ENCODE measurements at regions not wholly inside any gene's neighbourhood (a gene's known extent, or its start where the extent isn't known, plus 50 kb on each side); places are given as distances from the start of the nearest gene placed in this dataset.
"Not testable (repeated sequence)": the region's sequence is repeated elsewhere in the genome, so short reads cannot be mapped to it uniquely, and the experiment has no call there.

DNA sequence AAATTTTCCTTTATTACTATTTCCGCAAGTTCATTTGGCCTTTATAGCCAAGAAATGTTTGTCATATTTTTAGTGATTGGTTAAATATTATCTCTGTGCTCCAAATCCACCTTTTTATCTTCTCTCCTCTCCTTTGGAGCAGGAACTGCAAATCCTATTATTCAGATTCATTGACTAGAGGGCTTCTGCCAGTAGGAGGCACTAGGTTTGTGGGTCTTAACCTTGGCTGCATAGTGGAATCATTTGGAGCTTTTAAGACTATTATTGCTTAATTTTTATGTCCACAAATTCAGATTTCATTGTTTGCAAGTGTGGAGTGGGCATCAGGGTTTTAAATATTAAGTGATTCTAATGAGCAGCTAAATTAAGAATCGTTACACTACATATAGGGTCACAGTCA, 75.3 kb upstream of the SYT10 start:
- H3K27ac Mint-ChIP-seq: no peak overlapping the region

DNA sequence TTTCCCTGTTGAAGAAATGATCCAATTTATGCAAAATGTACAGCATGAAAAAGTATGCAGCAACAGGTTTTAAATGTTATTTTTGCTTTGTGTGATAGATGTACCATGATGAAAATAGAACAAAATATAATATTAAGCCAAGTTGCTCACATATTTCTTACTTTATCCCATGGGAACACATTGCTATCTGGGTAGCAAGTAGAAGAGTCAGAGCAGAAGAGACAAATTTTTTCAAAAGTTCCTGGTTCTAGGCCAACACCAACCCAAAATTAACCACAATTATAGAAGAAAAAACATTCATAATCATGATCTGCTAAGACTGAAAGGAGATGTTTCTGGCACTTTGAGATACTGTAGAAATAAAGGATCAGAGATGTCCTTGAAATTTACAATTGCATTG, 79.9 kb upstream of the SYT10 start:
- Mint-ChIP-seq H3K27ac (no peak overlapping the region), H3K4me3 (no peak overlapping the region), H3K9me3 (no peaks in the 10 kb centered on the region), H3K36me3 (ENCODE audit: low read depth) (no peaks in the 10 kb centered on the region), H3K27me3 (no peaks in the 10 kb centered on the region), H3K4me1 (no peaks in the 10 kb centered on the region)
- no peak for DNase-seq
- no peak for ATAC-seq

More for the DNA sequence above, 75.3 kb upstream of the SYT10 start:
- Mint-ChIP-seq H3K9me3 (no peaks in the 10 kb centered on the region), H3K4me1 (no peaks in the 10 kb centered on the region), H3K27me3 (no peaks in the 10 kb centered on the region), H3K4me3 (no peak overlapping the region), H3K36me3 (ENCODE audit: low read depth) (no peaks in the 10 kb centered on the region)
- ATAC-seq: no peak
- no peak for DNase-seq

DNA sequence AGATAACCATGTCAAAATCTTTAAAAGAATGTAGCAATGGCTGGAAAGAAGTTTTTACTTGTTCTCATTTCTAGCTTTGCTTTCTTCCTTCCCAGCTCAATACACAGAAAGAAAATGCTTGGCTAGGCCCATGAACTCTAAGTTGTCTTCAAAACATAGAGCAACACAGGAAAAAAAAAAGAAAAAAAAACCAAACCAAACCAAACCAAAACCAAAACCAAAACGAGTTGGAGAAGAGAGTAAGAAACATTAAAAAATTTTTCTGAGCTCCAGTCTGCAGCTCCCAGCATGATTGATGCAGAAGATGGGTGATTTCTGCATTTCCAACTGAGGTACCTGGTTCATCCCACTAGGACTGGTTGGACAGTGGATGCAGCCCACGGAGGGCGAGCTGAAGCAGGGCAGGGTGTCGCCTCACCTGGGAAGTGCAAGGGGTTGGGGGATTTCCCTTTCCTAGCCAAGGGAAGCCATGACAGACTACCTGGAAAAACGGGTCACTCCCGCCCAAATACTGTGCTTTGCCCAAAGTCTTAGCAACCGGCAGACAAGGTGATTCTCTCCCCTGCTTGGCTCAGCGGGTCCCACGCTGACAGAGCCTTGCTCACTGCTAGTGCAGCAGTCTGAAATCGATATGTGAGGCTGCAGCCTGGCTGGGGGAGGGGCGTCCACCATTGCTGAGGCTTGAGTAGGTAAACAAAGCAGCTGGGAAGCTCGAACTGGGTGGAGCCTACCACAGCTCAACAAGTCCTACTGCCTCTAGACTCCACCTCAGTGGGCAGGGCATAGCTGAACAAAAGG, 81.1 kb upstream of the SYT10 start:
- H3K4me1 Mint-ChIP-seq; H3K9me3 Mint-ChIP-seq; H3K36me3 Mint-ChIP-seq (ENCODE audit: low read depth); H3K27me3 Mint-ChIP-seq; ATAC-seq; H3K4me3 Mint-ChIP-seq; DNase-seq; H3K27ac Mint-ChIP-seq: not testable (repeated sequence)

DNA sequence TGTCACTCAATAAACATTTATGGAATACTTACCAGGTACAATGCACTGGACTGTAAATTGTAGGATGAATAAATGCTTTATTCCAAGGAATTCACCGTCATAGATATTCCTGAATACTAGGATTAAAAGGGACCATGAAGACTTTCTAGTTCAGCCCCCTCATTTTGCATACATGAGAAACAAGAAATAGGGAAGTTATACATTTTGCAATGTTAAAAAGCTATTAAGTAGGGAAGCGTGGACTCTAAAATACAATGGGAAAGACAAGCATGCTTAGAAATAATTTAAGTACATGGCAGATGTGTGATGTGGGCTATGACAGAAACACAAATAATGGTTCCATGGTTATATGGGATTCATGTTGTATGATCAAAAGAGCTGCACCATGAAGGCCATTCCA, 89.4 kb upstream of the SYT10 start:
- H3K4me1 Mint-ChIP-seq: no peaks in the 10 kb centered on the region
- no peak overlapping the region for H3K27ac Mint-ChIP-seq
- ATAC-seq: no peak
- H3K27me3 Mint-ChIP-seq: no peaks in the 10 kb centered on the region
- H3K36me3 Mint-ChIP-seq (ENCODE audit: low read depth): no peaks in the 10 kb centered on the region
- no peak overlapping the region for H3K4me3 Mint-ChIP-seq
- no peak for DNase-seq
- H3K9me3 Mint-ChIP-seq: peaks cover 12% of the 10 kb centered on the region

DNA sequence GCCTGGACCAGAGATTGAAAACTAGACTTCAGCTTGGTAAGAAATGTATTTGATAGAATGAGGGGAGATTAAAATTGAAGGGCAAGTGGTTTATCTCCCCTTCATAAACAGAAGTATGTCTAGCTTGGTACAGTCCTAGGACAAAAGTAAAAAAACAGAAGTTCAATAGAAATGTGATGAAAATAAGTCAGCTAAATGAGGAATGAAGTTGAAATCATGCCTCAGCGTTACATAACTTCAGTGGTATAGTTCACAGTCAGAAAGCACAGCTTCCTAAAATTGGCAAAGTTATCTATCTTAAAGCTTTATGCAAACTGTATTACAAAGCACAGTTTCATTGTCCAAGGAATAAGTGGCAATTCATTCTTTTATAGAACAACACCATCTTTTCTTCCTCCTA, 90.2 kb upstream of the SYT10 start:
- no peak overlapping the region for H3K4me3 Mint-ChIP-seq
- no peak overlapping the region for H3K27ac Mint-ChIP-seq
- no peaks in the 10 kb centered on the region for H3K4me1 Mint-ChIP-seq
- no peaks in the 10 kb centered on the region for H3K27me3 Mint-ChIP-seq
- peaks cover 12% of the 10 kb centered on the region for H3K9me3 Mint-ChIP-seq
- no peaks in the 10 kb centered on the region for H3K36me3 Mint-ChIP-seq (ENCODE audit: low read depth)
- ATAC-seq (no peak), DNase-seq (no peak)

DNA sequence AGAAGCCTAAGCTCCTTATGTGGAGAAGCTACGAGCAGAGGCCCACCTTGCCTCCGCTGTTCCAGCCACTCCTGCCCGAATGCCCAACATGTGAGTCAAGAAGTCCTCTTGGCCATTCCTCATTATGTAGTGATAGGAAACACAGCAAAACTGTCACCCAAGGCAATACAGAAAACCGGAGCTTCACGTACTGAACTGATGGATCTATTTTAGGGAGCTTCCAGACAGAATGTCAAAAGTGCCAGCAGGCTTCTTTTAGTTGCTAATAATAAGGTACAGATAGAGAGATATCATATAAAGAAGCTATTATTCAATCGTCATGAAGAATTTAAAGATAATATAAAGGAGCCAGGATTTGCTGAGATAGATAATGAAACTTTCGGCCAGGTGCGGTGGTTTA, 91.6 kb upstream of the SYT10 start:
- no peaks in the 10 kb centered on the region for H3K4me1 Mint-ChIP-seq

DNA sequence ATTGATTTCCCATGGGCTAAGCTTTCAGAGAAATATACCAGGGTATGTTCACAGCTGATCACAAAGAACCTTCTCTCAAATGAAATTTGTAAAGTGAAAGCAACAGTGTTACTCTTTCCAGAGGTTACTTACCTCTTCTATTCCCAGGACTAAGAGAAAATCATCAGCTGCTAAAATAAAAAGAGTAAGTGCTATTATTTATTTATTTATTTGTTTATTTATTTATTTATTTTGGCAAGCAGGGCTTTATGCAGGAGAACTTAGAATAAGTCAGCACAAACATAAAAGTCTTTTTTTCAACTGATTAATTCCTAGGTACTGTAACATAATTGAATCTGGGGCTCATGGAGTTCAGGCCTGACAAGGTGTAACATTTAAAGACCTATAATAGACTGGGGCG, 93.9 kb upstream of the SYT10 start:
- Mint-ChIP-seq H3K36me3 (ENCODE audit: low read depth) (no peaks in the 10 kb centered on the region), H3K4me3 (no peak overlapping the region), H3K27ac (no peak overlapping the region), H3K27me3 (no peaks in the 10 kb centered on the region), H3K9me3 (no peaks in the 10 kb centered on the region), H3K4me1 (no peaks in the 10 kb centered on the region)
- ATAC-seq (no peak), DNase-seq (no peak)

More for the DNA sequence above, 91.6 kb upstream of the SYT10 start:
- no peaks in the 10 kb centered on the region for H3K9me3 Mint-ChIP-seq
- no peaks in the 10 kb centered on the region for H3K27me3 Mint-ChIP-seq
- DNase-seq: no peak
- H3K27ac Mint-ChIP-seq: no peak overlapping the region
- H3K36me3 Mint-ChIP-seq (ENCODE audit: low read depth): no peaks in the 10 kb centered on the region
- H3K4me3 Mint-ChIP-seq: no peak overlapping the region
- no peak for ATAC-seq

DNA sequence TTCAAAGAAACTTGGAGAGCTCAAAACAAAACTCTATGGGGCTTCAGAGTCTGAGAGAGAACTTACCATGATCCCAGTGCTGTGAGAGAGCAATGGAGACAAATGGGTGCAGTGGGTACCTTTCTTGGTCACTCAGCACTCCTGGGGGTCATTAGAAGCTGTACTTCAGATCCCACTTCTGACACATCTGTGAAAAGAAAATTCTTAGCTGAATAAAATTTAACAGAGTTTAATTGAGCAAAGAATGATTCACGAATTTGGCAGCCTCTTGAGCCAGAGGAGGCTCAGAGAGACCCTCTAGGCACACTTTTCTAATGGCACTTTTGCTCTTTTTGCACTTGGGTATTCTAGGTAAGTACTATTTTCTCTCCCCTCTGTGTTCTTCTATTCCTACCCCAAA, 96.8 kb upstream of the SYT10 start:
- peaks cover 11% of the 10 kb centered on the region for H3K9me3 Mint-ChIP-seq
- H3K4me3 Mint-ChIP-seq: no peak overlapping the region
- no peak overlapping the region for H3K27ac Mint-ChIP-seq
- H3K4me1 Mint-ChIP-seq: no peaks in the 10 kb centered on the region
- DNase-seq (no peak), ATAC-seq (no peak)
- H3K27me3 Mint-ChIP-seq: no peaks in the 10 kb centered on the region
- H3K36me3 Mint-ChIP-seq (ENCODE audit: low read depth): no peaks in the 10 kb centered on the region

DNA sequence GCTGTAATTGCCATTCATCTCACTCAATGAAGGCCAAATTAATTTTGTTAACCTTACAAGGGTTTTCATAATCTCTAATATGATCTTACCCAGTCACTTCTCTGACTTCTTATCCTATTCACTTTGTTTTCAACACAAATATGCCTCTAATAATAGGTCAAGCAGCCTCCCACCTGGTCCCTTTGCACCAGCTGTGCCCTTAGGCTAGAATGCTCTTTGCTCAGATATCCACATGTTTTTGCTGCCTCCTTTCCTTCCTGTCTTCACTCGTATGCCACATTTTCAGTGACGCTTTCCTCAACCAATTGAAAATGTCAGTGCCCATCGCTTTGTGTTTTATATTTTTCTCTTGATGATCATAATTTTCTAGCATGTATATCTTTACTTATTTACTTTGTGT, 106.4 kb upstream of the SYT10 start:
- H3K4me1 Mint-ChIP-seq: no peaks in the 10 kb centered on the region
- DNase-seq (no peak), ATAC-seq (no peak)
- no peaks in the 10 kb centered on the region for H3K27me3 Mint-ChIP-seq
- peaks cover 4% of the 10 kb centered on the region for H3K9me3 Mint-ChIP-seq
- H3K36me3 Mint-ChIP-seq (ENCODE audit: low read depth): no peaks in the 10 kb centered on the region
- no peak overlapping the region for H3K4me3 Mint-ChIP-seq
- no peak overlapping the region for H3K27ac Mint-ChIP-seq

DNA sequence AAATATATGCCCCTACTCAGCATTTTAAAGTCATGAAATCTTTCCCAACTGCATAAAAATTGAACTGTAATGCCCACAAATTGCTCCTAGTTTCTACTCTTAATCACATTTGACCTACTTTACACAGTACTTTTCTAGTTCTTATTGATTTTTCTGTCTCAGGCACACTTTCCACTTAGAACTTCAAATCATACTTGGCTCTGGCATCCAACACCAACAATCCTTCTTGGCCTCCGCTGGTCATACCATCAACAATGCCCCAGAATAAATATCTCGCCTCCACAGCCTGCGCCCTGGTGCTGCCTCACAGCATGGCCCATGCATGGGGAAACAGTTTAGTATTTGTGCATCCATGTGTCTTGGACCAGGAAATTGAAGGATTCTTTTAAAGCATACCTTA, 107.5 kb upstream of the SYT10 start:
- H3K4me1 Mint-ChIP-seq: no peaks in the 10 kb centered on the region
- no peaks in the 10 kb centered on the region for H3K36me3 Mint-ChIP-seq (ENCODE audit: low read depth)
- H3K9me3 Mint-ChIP-seq: peaks cover 4% of the 10 kb centered on the region
- H3K4me3 Mint-ChIP-seq: no peak overlapping the region
- DNase-seq (no peak), ATAC-seq (no peak)
- no peaks in the 10 kb centered on the region for H3K27me3 Mint-ChIP-seq
- H3K27ac Mint-ChIP-seq: no peak overlapping the region

DNA sequence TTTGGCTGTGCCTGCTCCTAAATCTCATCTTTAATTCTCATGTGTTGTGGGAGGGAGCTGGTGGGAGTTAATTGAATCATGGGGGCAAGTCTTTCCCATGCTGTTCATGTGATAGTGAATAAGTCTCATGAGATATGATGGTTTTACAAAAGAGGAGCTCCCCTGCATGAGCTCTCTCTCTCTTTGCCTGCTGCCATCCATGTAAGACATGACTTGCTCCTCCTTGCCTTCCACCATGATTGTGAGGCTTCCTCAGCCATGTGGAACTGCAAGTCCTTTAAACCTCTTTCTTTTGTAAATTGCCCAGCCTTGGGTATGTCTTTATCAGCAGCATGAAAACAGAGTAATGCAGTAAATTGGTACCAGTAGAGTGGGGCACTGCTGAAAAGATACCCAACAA, 110.6 kb upstream of the SYT10 start:
- not testable (repeated sequence) for H3K27ac Mint-ChIP-seq; H3K4me3 Mint-ChIP-seq; H3K36me3 Mint-ChIP-seq (ENCODE audit: low read depth); ATAC-seq; H3K4me1 Mint-ChIP-seq; DNase-seq; H3K27me3 Mint-ChIP-seq; H3K9me3 Mint-ChIP-seq

DNA sequence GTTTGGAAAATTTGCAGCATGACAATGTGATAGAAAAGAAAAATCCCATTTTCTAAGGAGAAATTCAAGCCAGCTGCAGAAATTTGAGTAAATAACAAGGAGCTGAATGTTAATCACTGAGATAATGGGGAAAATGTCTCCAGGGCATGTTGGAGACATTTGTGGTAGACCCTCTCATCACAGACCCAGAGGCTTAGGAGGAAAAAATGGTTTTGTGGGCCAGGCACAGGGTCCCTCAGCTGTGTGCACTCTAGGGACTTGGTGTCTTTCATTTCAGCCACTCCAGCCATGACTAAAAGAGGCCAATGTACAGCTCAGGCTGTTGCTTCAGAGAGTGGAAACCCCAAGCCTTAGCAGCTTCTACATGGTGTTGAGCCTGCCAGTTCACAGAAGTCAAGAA, 111.4 kb upstream of the SYT10 start:
- H3K27me3 Mint-ChIP-seq: no peaks in the 10 kb centered on the region
- no peaks in the 10 kb centered on the region for H3K9me3 Mint-ChIP-seq
- H3K4me3 Mint-ChIP-seq: no peak overlapping the region

DNA sequence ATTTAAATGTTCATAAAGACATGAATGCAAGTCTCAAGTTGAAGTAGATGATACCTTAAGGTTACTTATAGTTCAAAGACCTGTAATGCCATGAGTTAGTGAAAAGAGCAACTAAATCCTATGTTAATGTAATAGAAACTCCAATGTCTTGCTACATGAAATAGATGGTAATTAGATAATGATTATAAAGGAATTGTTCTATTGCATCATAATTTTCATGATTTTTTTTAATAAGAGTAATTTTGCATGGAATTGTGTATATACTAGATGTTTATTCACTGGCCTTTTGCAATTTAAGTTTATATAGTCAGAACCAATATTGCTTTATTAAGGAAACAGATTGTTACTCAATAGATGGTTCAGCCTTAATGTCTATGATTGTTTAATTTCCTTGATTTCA, 115.5 kb upstream of the SYT10 start:
- DNase-seq: no peak
- ATAC-seq: no peak
- no peak overlapping the region for H3K27ac Mint-ChIP-seq
- no peak overlapping the region for H3K4me3 Mint-ChIP-seq
- no peaks in the 10 kb centered on the region for H3K4me1 Mint-ChIP-seq
- H3K36me3 Mint-ChIP-seq (ENCODE audit: low read depth): no peaks in the 10 kb centered on the region
- no peaks in the 10 kb centered on the region for H3K27me3 Mint-ChIP-seq
- no peaks in the 10 kb centered on the region for H3K9me3 Mint-ChIP-seq

More for the DNA sequence above, 111.4 kb upstream of the SYT10 start:
- H3K27ac Mint-ChIP-seq: no peak overlapping the region
- H3K4me1 Mint-ChIP-seq: no peaks in the 10 kb centered on the region
- H3K36me3 Mint-ChIP-seq (ENCODE audit: low read depth): no peaks in the 10 kb centered on the region
- no peak for ATAC-seq
- DNase-seq: no peak

DNA sequence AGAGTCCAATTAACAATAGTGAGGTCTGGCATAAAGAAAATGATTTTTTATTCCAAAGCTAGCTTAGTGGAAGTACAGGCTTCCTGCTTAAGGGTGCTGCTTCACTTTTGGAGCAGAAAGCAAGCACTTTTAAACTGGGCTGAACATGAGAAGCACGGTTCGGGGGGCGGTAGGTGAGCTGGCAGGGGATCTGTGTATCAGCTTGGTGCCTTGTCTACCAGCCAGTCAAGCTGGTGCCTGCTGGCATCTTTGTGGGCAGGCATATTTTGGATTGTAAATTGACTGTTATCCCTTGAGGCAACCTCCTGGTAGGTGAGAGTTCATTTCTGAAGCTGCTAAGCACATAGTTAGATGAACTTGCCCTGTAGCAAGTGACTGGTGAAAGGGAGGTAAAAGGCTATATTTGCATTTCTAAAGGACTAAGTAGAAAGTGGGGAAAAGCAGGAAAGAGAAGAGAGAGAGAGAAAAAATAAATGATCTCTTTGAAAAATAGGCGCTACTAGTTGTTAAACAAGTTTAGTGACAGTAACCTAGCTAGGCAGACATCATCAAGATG, 121.1 kb upstream of the SYT10 start:
- H3K27me3 Mint-ChIP-seq: no peaks in the 10 kb centered on the region
- no peaks in the 10 kb centered on the region for H3K4me1 Mint-ChIP-seq
- H3K36me3 Mint-ChIP-seq (ENCODE audit: low read depth): no peaks in the 10 kb centered on the region
- ATAC-seq (no peak), DNase-seq (no peak)
- H3K9me3 Mint-ChIP-seq: peaks cover 27% of the 10 kb centered on the region
- no peak overlapping the region for H3K27ac Mint-ChIP-seq
- no peak overlapping the region for H3K4me3 Mint-ChIP-seq

DNA sequence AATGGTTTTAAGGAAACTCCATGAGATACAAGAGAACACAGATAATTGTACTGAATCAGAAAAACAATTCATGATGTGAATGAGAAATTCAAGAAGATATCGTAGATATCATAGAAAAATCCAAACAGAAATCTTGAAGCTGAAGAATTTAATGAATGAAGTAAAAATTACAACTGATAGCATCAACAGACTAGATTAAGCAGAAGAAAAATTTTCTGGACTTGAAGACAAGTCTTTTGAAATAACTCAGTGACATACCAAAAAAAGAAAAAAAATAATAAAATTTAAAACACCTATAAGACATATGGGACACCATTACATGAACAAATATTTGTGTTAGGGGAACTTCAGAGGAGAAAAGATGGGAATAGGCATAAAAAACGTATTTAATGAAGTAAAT, 122.8 kb upstream of the SYT10 start:
- Mint-ChIP-seq H3K36me3 (ENCODE audit: low read depth) (no peaks in the 10 kb centered on the region), H3K27me3 (no peaks in the 10 kb centered on the region), H3K4me3 (no peak overlapping the region), H3K9me3 (peaks cover 27% of the 10 kb centered on the region), H3K27ac (no peak overlapping the region), H3K4me1 (no peaks in the 10 kb centered on the region)
- DNase-seq (no peak), ATAC-seq (no peak)

DNA sequence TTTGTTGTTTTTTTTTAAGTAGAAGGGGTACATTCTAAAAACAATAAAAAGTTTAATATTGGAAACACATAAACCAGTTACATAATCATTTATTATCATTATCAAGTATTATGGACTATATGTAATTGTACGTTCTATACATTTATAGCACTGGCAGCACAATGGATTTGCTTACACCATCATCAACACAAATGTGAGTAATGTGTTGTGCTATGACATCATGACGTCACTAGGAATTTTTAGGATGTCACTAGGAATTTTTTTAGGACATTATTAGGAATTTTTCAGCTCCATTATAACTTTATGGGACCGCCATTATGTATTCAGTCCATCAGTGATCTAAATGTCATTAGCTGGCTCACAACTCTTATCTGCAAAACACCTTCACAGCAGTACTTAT, 126.8 kb upstream of the SYT10 start:
- no peak overlapping the region for H3K4me3 Mint-ChIP-seq
- no peaks in the 10 kb centered on the region for H3K36me3 Mint-ChIP-seq (ENCODE audit: low read depth)
- DNase-seq: no peak
- no peak overlapping the region for H3K27ac Mint-ChIP-seq
- H3K4me1 Mint-ChIP-seq: no peaks in the 10 kb centered on the region
- no peak for ATAC-seq
- H3K27me3 Mint-ChIP-seq: no peaks in the 10 kb centered on the region
- peaks cover 35% of the 10 kb centered on the region for H3K9me3 Mint-ChIP-seq
